ENCODE measurements at regions not wholly inside any gene's neighbourhood (a gene's known extent, or its start where the extent isn't known, plus 50 kb on each side); places are given as distances from the start of the nearest gene placed in this dataset.
A peak's percentile ranks its signal among the peaks of the same experiment; 100 is the strongest.

GRCh38 chr9:129561594-129562281 lies 59.2 kb downstream of the C9orf50 start:
- no peak overlapping the region for H3K27ac ChIP-seq (ENCODE audit: low read depth, low read length)
- peaks cover 0 to 7% (median 5%) of the 10 kb centered on the region in 5 donors for H3K27me3 ChIP-seq (ENCODE audit: control insufficient read depth in 5 of 5, insufficient read depth in 4 of 5, low read length in 5 of 5)
- H3K36me3 ChIP-seq (ENCODE audit: control insufficient read depth in 5 of 5, insufficient read depth in 5 of 5, low read length in 5 of 5): no peaks in the 10 kb centered on the region
- no peak overlapping the region for H3K4me3 ChIP-seq (ENCODE audit: low read depth in 1 of 5, low read length in 5 of 5)
- H3K9me3 ChIP-seq (ENCODE audit: control insufficient read depth in 5 of 5, low read length in 5 of 5): no peaks in the 10 kb centered on the region
- no peak overlapping the region for H3K9ac ChIP-seq (ENCODE audit: low read length in 5 of 5)
- H3K4me1 ChIP-seq (ENCODE audit: control insufficient read depth in 5 of 5, insufficient read depth in 5 of 5, low read length in 5 of 5): peaks cover 0 to 11% (median 3%) of the 10 kb centered on the region in 5 donors

- Histone ChIP-seq H3K4me3 (ENCODE audit: low read depth in 1 of 5, low read length in 5 of 5) (no peak overlapping the region), H3K9ac (ENCODE audit: low read length in 5 of 5) (no peak overlapping the region), H3K27me3 (ENCODE audit: control insufficient read depth in 5 of 5, insufficient read depth in 4 of 5, low read length in 5 of 5) (peaks cover 0 to 7% (median 5%) of the 10 kb centered on the region in 5 donors), H3K36me3 (ENCODE audit: control insufficient read depth in 5 of 5, insufficient read depth in 5 of 5, low read length in 5 of 5) (no peaks in the 10 kb centered on the region), H3K27ac (ENCODE audit: low read depth, low read length) (no peak overlapping the region), H3K4me1 (ENCODE audit: control insufficient read depth in 5 of 5, insufficient read depth in 5 of 5, low read length in 5 of 5) (peaks cover 0 to 15% (median 3%) of the 10 kb centered on the region in 5 donors), H3K9me3 (ENCODE audit: control insufficient read depth in 5 of 5, low read length in 5 of 5) (no peaks in the 10 kb centered on the region)
Observed at GRCh38 chr9:129560881-129561306, 60.0 kb downstream of the C9orf50 start.

- peaks cover 0 to 21% (median 6%) of the 10 kb centered on the region in 5 donors for H3K4me1 ChIP-seq (ENCODE audit: control insufficient read depth in 5 of 5, insufficient read depth in 5 of 5, low read length in 5 of 5)
- no peak overlapping the region for H3K27ac ChIP-seq (ENCODE audit: low read depth, low read length)
- no peak overlapping the region for H3K9ac ChIP-seq (ENCODE audit: low read length in 5 of 5)
- no peaks in the 10 kb centered on the region for H3K36me3 ChIP-seq (ENCODE audit: control insufficient read depth in 5 of 5, insufficient read depth in 5 of 5, low read length in 5 of 5)
- peaks cover 0 to 6% (median 3%) of the 10 kb centered on the region in 5 donors for H3K27me3 ChIP-seq (ENCODE audit: control insufficient read depth in 5 of 5, insufficient read depth in 4 of 5, low read length in 5 of 5)
- H3K9me3 ChIP-seq (ENCODE audit: control insufficient read depth in 5 of 5, low read length in 5 of 5): no peaks in the 10 kb centered on the region
- no peak overlapping the region for H3K4me3 ChIP-seq (ENCODE audit: low read depth in 1 of 5, low read length in 5 of 5)
Observed at GRCh38 chr9:129559506-129559881, 61.4 kb downstream of the C9orf50 start.

GRCh38 chr9:129558551-129559505 lies 62.1 kb downstream of the C9orf50 start:
- no peaks in the 10 kb centered on the region for H3K36me3 ChIP-seq (ENCODE audit: control insufficient read depth in 5 of 5, insufficient read depth in 5 of 5, low read length in 5 of 5)
- no peak overlapping the region for H3K27ac ChIP-seq (ENCODE audit: low read depth, low read length)
- H3K4me1 ChIP-seq (ENCODE audit: control insufficient read depth in 5 of 5, insufficient read depth in 5 of 5, low read length in 5 of 5): peaks cover 0 to 21% (median 6%) of the 10 kb centered on the region in 5 donors
- H3K9me3 ChIP-seq (ENCODE audit: control insufficient read depth in 5 of 5, low read length in 5 of 5): no peaks in the 10 kb centered on the region
- no peak overlapping the region for H3K4me3 ChIP-seq (ENCODE audit: low read depth in 1 of 5, low read length in 5 of 5)
- H3K27me3 ChIP-seq (ENCODE audit: control insufficient read depth in 5 of 5, insufficient read depth in 4 of 5, low read length in 5 of 5): peaks cover 0 to 6% (median 2%) of the 10 kb centered on the region in 5 donors
- no peak overlapping the region for H3K9ac ChIP-seq (ENCODE audit: low read length in 5 of 5)

GRCh38 chr9:129558063-129558550 lies 62.8 kb downstream of the C9orf50 start:
- Histone ChIP-seq H3K27me3 (ENCODE audit: control insufficient read depth in 5 of 5, insufficient read depth in 4 of 5, low read length in 5 of 5) (peaks cover 0 to 6% (median 2%) of the 10 kb centered on the region in 5 donors), H3K27ac (ENCODE audit: low read depth, low read length) (no peak overlapping the region), H3K9ac (ENCODE audit: low read length in 5 of 5) (no peak overlapping the region), H3K9me3 (ENCODE audit: control insufficient read depth in 5 of 5, low read length in 5 of 5) (no peaks in the 10 kb centered on the region), H3K4me3 (ENCODE audit: low read depth in 1 of 5, low read length in 5 of 5) (no peak overlapping the region), H3K4me1 (ENCODE audit: control insufficient read depth in 5 of 5, insufficient read depth in 5 of 5, low read length in 5 of 5) (peaks cover 0 to 26% (median 9%) of the 10 kb centered on the region in 5 donors), H3K36me3 (ENCODE audit: control insufficient read depth in 5 of 5, insufficient read depth in 5 of 5, low read length in 5 of 5) (no peaks in the 10 kb centered on the region)

GRCh38 chr9:129557192-129558036 lies 63.5 kb downstream of the C9orf50 start:
- H3K9ac ChIP-seq (ENCODE audit: low read length in 5 of 5): no peak overlapping the region
- peaks cover 0 to 6% (median 2%) of the 10 kb centered on the region in 5 donors for H3K27me3 ChIP-seq (ENCODE audit: control insufficient read depth in 5 of 5, insufficient read depth in 4 of 5, low read length in 5 of 5)
- no peak overlapping the region for H3K27ac ChIP-seq (ENCODE audit: low read depth, low read length)
- peaks cover 0 to 28% (median 9%) of the 10 kb centered on the region in 5 donors for H3K4me1 ChIP-seq (ENCODE audit: control insufficient read depth in 5 of 5, insufficient read depth in 5 of 5, low read length in 5 of 5)
- no peaks in the 10 kb centered on the region for H3K9me3 ChIP-seq (ENCODE audit: control insufficient read depth in 5 of 5, low read length in 5 of 5)
- no peak overlapping the region for H3K4me3 ChIP-seq (ENCODE audit: low read depth in 1 of 5, low read length in 5 of 5)
- H3K36me3 ChIP-seq (ENCODE audit: control insufficient read depth in 5 of 5, insufficient read depth in 5 of 5, low read length in 5 of 5): no peaks in the 10 kb centered on the region

GRCh38 chr9:129556491-129557191 lies 64.3 kb downstream of the C9orf50 start:
- Histone ChIP-seq H3K4me3 (ENCODE audit: low read depth in 1 of 5, low read length in 5 of 5) (no peak overlapping the region), H3K36me3 (ENCODE audit: control insufficient read depth in 5 of 5, insufficient read depth in 5 of 5, low read length in 5 of 5) (no peaks in the 10 kb centered on the region), H3K4me1 (ENCODE audit: control insufficient read depth in 5 of 5, insufficient read depth in 5 of 5, low read length in 5 of 5) (peaks cover 0 to 28% (median 9%) of the 10 kb centered on the region in 5 donors), H3K27ac (ENCODE audit: low read depth, low read length) (no peak overlapping the region), H3K9me3 (ENCODE audit: control insufficient read depth in 5 of 5, low read length in 5 of 5) (no peaks in the 10 kb centered on the region), H3K9ac (ENCODE audit: low read length in 5 of 5) (peak overlapping the region in 1 of 5 donors; percentile 6), H3K27me3 (ENCODE audit: control insufficient read depth in 5 of 5, insufficient read depth in 4 of 5, low read length in 5 of 5) (peaks cover 0 to 6% (median 2%) of the 10 kb centered on the region in 5 donors)

GRCh38 chr9:129555512-129556215 lies 65.2 kb downstream of the C9orf50 start:
- H3K27me3 ChIP-seq (ENCODE audit: control insufficient read depth in 5 of 5, insufficient read depth in 4 of 5, low read length in 5 of 5): peaks cover 0 to 6% (median 0%) of the 10 kb centered on the region in 5 donors
- H3K9me3 ChIP-seq (ENCODE audit: control insufficient read depth in 5 of 5, low read length in 5 of 5): no peaks in the 10 kb centered on the region
- H3K9ac ChIP-seq (ENCODE audit: low read length in 5 of 5): no peak overlapping the region
- no peak overlapping the region for H3K4me3 ChIP-seq (ENCODE audit: low read depth in 1 of 5, low read length in 5 of 5)
- no peak overlapping the region for H3K27ac ChIP-seq (ENCODE audit: low read depth, low read length)
- H3K36me3 ChIP-seq (ENCODE audit: control insufficient read depth in 5 of 5, insufficient read depth in 5 of 5, low read length in 5 of 5): no peaks in the 10 kb centered on the region
- peaks cover 0 to 28% (median 11%) of the 10 kb centered on the region in 5 donors for H3K4me1 ChIP-seq (ENCODE audit: control insufficient read depth in 5 of 5, insufficient read depth in 5 of 5, low read length in 5 of 5)
